ENCODE measurements at regions not wholly inside any gene's neighbourhood (a gene's known extent, or its start where the extent isn't known, plus 50 kb on each side); places are given as distances from the start of the nearest gene placed in this dataset.

DNA sequence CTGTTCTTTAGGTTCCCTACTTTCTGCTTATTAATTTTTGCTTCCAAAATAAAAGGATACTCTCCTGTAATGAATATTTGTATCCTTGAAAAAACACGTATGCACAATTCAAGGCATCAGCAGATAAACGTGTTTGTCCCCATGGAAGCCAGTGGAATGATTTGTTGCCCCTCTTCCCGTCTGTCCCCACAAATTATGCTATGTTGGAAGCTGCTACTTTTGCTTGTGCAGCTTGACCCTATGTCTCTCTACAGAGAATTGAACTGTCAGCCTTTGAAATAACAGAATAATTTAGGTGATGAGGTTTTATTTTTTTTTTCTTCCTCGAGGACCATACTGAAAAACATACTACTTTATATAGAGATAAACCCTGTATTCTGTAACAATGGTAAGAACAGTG lies 401.5 kb upstream of the GOLIM4 start:
- TF ChIP-seq EZH2 (IDR thresholded peaks at IDR 0.05) (no peak), POLR2AphosphoS5 (IDR thresholded peaks at IDR 0.05; ENCODE audit: borderline replicate concordance, low read depth, low read length) (no peak), FOXP2 (optimal IDR thresholded peaks at IDR 0.05; ENCODE audit: control extremely low read depth, extremely low read length, insufficient read depth) (no peak)
